HG03039 (cell line): ENCODE measurements at regions not wholly inside any gene's neighbourhood (a gene's known extent, or its start where the extent isn't known, plus 50 kb on each side); places are given as distances from the start of the nearest gene placed in this dataset.
"Not testable (repeated sequence)": the region's sequence is repeated elsewhere in the genome, so short reads cannot be mapped to it uniquely, and the experiment has no call there.

ENCODE experiments used
- ATAC-seq: cut with Tn5 transposase; IDR thresholded peaks from one replicate; pipeline ENCODE4 v1.9.1; 2021; ENCODE audit warnings: mild to moderate bottlenecking, moderate library complexity; ENCODE audit not compliant: unreplicated experiment

DNA sequence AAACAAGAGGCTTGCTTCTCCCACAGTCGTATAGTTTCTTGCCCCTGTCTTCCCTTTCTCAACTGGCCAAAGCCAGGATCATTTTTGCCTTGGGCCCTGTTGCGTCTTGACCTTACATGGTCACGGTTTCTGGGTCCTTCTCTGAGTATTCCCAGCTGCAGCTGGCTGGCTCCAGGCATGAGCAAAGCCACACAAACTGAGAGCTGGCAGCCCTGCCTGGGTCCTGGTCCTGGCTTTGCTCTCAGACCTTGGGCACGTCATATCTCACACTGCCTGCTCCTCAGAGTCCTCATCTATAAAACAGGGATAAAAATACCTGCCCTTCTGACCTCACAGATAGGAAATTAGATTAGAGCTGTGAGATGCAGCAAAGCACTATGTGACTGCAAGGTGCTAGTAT is 277.6 kb downstream of the CBLN1 start:
- ATAC-seq, result no peak

DNA sequence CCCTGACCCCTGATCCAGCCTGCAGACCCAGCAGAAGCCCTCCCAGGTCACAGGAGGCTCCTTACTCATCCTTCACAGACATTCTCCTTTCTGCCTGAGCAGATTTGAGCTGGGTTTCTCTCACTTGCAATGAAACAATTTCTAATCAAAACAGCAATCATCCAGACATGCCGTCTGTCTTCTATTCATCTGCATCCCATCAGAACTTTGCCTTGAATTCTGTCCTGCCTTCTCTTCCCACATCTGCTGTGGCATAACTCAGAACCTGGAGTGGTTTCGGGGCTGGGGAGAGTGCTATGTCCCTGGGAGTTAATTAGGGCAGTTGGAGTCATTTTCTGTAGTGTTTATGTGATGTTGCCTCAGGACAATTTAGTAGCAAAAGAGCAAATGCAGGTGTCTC is 278.6 kb downstream of the CBLN1 start:
- ATAC-seq, result no peak

DNA sequence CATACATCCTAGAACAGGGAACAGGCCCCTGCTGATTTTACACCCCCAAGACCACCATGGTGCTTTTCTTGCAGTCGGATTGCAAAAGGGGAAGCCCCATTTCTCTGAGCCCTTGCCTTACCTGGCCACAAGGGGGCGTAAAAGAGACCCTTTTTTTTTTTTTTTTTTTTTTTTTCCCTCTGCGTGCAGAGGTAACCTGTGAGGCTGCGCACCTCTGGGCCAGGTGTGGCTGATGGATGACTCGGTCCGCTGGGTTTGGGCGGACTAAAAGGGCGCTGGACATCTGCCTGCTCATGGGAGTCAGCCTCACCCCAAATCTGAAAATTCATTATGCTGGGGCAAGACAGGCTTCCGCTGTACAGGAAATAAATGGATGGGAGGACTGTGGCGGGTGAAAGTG is 281.0 kb downstream of the CBLN1 start:
- no peak for ATAC-seq

DNA sequence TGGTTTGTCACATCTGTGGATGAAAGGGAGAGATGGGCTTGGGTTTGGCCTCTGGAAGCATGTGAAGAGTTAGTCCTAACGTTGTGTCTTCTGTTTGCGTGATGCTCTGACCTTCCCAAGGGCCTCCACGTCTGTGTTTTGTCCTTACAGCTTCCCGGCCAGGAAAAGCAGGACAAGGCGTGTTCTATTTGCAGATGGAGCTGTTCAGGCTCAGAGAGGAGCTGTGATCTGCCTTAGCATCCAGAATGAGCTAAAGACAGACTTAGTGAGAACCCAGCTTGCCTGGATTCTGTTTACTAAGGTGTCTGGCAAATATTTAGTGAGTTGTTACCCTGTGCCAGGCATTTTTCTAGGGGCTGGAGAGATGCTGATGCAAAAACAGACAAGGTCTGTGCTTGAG is 282.1 kb downstream of the CBLN1 start:
- no peak for ATAC-seq

DNA sequence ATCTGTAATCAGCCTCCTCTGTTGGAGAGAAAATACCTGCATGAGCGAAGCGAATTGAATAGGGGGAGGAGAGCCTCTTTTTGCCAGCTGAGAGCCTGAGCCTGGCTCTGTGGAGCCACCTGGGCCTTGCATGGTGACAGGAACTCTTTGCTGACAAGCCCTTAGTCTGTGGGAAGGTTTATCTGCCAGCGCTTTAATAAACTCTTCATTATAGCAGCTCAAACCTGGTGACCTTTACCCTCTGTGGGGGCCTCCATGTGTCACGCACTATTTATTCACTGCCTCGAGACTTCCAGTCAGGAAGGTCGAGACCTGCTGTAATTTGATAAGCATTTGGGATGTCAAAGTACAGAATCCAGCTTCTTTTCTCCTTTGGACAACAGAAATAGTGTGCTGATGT is 282.6 kb downstream of the CBLN1 start:
- ATAC-seq, result no peak

DNA sequence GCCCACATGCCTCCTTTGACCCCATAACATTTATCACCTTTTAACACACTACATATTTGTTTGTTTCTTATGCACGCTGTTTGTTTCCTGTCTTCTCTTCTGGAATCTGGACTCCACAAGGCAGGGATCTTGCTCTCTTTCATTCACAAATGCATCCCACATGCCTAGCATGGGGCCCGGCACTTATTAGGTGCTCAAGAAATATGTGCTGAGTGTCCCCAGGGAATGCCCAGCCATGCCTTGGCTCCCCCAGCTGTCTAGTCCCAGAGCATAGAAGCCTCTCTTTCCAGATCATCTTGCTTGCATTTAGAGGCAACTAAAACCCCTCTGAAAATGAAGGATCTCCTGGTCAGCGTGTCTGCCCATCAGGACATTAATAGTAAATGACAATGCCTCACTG is 283.7 kb downstream of the CBLN1 start:
- no peak for ATAC-seq

DNA sequence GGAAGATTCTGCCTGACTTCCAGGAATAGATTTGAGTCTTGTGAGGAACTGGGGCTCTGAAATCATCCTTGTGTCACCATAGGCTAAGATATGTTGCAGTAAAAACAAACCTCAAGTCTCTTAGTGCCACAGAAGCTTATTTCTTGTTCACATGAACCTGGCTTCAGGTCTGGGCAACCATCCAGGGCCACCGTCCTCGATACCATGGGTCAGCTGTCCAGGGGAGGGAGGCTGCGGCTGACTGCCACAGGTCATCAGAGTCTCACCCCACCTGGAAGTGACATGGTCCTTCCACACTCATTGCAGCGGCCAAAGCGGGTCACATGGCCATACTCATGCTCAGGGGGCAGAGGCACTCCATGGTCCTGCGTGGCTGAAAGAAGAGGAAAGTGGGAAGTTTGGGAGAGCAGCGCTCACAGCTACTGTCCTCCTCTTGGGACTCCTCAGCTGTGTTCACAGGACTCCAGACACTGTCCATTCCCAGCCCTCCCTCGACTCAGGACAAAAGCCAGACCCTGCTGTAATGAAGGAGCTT is 284.5 kb downstream of the CBLN1 start:
- no peak for ATAC-seq

DNA sequence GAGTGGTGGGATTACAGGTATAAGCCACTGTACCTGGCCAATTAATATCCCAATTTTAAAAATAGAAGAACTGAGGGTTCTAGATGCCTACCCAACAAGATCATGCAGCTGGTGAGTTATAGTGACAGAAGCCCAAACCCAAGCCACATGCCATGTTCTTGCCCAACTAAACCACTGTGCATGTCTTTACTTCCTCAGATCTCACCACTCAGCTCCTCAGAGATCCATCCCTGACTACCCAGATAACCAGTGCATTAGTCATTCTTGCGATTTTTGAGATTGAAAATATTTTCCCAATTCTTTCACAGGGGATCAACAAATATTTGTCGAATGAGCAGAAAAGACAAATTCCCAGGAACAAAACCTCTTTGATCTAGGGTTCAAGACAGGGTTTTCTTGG is 303.1 kb downstream of the CBLN1 start:
- no peak for ATAC-seq

DNA sequence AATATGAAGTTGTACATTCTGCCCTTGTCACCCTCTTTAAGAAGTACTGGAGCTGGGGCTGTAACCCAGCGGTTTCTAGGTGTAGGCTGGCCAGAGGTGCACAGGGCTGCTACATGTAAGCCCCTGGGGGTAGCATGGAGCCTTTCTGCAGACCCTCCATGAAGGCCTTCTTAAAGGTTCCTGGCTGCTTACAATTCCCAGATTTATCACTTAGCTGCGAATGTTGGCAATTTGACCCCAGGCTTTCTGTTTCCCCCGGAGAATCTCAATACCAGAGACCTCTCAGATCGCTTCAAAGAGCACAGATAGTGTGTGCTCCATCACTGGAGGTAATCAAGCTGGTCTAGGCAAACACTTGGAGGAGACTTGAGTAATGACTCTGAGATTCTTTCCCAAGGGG is 309.4 kb downstream of the CBLN1 start:
- no peak for ATAC-seq

DNA sequence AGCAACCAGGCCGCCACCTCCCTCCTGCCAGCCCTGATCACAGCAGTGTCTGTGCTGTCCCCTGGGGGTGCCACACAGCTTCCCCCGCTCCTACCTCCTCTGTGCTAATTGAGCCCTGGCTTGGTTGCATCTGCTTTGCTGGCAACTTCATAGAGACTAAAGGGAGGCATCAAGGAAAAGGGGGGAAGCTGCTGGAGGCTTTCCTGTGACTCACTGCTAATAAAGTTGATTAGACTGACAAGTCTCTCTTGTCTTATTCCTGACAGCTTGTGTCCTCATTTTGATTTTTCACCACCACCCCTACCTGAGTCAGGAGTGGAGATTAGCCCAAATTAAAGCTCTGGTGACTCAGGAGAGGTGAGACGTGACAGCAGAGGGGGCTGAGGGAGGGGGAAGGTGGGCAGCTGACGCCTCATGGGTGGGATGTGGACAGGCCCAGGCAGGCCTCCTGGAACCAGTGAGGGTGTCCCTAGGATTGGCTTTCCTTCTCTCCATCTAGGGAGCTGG is 310.0 kb downstream of the CBLN1 start:
- no peak for ATAC-seq

DNA sequence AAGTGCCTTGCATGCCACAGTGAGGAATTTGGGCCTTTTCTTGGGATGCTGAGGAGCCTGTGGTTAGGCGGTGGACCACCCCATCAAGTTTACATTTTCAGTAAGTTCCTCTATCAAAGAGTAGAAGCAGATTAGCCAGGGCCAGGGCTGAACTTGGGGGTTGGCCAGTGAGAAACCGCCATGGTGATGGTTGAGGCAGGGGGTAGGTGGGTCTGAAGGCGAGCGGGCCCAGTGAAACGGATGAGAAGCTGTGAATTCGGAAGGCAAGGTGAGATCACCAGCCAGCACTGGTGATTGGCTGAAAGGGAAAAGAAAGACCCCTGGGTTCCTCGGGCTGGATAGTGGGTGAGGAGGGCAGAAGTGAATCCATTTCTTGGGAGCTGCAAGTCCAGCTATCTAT is 311.4 kb downstream of the CBLN1 start:
- no peak for ATAC-seq

DNA sequence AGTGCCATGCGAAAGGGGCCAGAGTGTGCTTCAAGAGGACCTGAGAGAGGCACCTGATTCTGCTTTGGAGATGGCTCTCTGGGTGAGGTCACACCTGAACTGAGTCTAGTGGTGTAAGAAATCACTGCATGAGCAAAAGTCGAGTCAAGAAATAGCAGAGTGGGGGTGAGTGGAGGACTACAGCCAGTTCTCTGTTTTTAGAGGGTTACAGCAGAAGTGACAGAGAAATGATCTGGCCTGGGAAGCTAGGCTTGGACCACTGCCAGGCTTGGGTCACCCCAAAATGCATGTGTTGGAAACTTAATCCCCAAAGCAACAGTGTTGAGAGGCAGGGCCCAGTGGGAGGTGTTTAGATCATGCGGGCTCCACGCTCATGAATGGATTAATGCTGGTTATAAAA is 312.0 kb downstream of the CBLN1 start:
- ATAC-seq, result no peak

DNA sequence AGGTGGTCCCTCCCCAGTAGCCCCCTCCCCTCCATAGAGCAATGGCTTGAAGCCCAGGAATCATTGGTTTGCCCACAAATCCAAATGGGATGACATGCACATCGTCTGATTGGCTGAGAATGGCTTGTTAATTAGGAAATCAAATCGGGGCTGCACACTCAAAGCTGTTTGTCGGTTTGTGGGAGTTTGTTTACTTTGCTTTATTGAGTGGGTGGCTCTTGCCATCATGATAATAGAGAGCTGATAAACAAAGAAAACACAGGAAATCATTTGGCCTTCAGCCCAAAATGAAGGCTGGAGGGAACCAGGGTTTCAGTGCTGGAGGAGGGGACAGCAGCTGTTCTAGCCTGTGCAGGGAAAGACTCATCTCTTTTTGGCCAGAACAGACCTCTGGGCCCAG is 316.3 kb downstream of the CBLN1 start:
- ATAC-seq, result no peak

DNA sequence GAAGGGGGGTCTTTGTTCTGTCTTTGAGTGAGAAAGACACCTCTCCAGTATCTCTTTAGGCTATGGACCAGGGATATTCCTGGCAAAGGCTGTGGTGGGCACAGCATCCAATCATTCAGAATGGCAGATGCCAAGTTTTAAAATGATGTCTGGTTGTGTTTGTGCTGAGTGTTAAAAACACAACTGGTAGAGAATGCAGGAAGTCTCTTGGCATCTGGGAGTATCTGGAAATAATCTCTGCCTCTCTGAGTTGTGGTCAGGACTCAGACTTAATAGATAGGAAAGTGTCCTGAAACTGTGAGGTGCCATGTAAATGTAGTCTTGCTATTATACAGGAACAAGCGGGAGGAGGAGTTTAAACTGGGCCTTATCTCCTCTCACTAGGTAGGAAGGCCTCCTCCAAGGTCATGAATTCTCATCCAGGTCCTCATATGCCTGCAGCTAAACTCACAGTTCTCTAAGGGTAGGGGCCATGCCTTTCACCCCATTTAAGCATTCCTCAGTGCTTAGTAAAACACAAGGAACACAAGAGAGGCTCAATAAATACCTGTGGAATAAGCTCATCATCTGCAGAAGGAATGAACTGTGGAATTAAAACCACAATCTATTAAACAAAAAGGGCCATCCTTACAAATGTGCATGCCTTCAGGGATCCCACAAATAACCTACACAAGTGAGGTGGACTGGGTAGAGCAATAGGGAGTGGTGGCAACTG is 317.6 kb downstream of the CBLN1 start:
- no peak for ATAC-seq

DNA sequence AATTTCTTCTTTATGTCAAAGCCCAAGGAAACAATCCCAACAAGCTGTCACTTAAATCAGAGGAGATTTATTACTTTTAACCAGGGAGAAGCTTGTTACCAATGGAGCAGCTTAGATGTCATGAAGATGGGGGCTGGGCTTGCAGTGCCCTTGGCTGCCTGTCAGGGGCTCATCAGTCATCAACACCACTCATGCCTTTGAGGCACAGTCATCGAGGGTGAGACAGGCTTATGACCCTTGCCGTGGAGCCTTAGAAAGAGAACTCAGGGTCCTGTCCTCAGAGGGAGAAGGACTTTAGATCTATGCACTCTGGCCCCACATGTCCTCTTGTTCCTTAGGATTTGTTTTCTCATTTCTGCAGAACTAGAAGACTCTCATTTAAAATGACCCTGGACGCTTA is 318.3 kb downstream of the CBLN1 start:
- no peak for ATAC-seq

DNA sequence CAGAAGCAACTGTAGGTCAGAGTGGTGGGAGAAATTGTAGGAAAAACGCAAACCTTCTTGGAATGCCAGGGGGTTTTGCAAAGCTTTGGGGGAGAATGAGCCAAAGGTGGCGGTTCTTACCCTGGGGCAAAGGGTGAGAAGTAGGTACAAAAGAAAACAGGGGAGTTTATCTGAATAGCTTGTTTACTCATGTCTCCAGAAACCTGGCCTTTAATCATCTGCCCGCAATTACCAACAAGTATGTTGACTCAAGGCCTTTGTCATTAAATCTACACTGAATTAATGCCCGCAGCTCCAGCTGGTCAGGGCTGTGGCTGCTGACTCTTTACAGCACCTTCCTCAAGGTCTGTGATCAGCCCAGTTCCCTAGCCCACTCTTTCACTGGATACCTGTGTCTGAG is 320.1 kb downstream of the CBLN1 start:
- ATAC-seq, result no peak

DNA sequence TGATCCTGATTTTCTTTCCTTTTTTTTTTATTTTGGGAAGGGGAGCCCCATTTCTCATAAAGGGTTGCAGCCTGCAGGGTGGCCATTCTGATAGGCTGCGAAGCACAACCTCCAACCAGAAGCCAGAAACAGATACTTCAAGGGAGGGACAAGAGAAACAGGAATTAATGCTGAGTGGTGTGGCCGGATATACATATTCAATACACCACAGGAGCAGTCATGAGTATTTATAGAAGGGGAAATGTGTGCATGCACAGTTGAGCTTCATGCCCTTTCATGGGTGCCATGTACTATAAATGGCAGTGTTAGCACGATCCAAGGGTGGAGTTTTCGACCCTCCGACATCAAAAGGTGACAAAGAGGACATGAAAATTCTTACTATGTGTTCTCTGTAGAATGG is 320.8 kb downstream of the CBLN1 start:
- ATAC-seq, result no peak

DNA sequence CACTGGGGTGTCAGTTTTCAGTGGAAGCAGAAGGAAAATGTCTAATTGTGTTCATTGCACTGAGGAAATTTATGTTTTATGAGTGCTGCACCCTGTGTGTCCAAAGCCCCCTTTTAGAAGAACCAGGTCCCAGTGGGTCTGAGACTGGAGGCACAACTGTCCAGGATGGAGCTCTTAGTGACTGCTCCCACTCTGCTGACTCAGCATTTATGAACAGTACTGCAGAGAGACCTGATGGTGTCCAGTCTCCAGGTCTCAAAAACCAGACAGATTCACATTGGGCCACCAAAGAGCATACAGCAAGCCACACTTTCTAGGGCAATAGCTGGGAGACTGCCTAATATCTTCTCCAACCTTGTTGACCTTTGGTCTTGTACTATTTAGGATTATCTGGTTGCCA is 321.9 kb downstream of the CBLN1 start:
- ATAC-seq, result no peak

DNA sequence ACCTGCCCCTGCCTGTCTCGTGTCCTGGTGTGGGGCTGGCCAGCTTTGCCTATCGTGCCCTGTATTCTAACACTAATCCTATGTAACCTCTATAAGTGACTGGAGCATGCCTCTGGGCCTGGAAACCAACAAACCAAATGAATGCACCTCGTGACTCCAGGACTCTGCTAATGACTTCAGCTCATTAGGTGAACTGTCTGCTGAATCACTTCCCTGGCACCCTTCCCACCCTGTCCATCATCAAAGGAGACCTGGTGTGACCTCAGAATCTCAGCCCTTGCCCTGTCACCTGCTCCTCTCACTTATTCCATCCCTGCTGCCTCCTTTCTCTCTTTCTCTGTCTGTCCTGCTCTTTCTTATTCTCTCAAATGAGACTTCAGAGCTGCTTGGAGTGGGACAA is 322.4 kb downstream of the CBLN1 start:
- no peak for ATAC-seq

DNA sequence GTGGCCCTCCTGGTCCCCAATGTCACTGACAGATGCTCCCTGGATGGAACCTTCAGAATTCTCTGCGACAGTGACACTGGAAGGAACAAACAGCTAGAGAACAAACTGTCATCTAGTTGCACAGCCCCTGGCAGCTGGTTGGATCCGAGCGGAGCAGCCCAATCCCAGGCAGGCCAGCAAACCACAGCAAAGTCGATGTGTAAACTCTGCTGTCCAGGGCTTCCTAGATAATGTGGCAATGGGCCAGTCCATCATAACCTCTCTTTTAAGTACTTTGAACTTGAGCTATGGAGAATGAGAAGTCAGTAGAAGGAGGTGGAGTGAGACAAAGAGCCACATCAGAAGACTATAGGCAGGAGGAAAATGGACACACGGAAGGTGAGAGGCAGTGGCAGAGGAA is 323.0 kb downstream of the CBLN1 start:
- no peak for ATAC-seq

DNA sequence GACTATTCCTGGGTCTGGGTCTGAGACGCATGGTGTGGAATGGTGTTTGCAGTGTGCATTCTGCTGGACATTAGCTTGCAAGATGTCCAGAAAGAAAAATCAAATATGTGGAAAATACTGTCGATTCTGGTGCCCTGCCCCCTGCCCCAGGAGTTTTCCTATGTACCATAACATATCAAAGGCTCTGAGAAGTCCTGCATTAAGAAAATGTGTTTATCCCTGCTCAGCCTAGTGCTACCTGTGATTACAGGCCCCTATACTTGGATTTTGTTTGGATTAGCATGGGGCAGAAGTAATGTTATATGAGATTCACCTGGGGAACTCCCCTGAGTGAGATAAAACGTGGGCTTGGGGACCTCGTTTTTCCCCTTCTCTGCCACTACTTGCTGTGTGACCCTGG is 325.0 kb downstream of the CBLN1 start:
- no peak for ATAC-seq

DNA sequence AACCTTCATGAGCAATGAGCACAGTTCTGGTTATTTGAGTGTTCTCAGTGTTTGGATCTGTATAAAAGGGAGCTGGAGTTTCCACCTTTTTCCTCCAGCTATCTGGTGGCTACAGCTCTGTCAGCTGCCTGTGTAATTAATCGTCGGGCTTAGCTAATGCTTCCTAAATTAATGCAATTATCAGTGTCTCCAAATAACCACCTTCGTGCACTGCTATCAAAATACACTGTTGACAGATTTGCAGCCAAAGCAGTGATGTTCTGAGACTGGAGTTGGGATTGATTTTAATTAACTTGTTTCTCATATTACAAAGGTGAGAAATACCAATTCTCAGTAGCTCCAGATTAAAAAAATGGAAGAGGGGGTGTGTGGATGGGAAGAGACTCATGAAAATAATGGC is 325.8 kb downstream of the CBLN1 start:
- ATAC-seq, result no peak

DNA sequence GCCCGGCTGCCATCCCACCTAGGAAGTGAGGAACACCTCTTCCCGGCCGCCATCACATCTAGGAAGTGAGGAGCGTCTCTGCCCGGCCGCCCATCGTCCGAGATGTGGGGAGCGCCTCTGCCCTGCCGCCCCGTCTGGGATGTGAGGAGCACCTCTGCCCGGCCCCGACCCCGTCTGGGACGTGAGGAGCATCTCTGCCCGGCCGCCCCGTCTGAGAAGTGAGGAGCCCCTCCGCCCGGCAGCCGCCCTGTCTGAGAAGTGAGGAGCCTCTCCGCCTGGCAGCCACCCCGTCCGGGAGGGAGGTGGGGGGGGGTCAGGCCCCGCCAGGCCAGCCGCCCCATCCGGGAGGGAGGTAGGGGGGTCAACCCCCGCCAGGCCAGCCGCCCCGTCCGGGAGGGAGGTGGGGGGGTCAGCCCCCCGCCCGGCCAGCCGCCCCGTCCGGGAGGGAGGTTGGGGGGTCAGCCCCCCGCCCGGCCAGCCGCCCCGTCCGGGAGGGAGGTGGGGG is 330.0 kb downstream of the CBLN1 start:
- not testable (repeated sequence) for ATAC-seq
